ENCODE measurements at regions not wholly inside any gene's neighbourhood (a gene's known extent, or its start where the extent isn't known, plus 50 kb on each side); places are given as distances from the start of the nearest gene placed in this dataset.

- POLR2A ChIA-PET = no interaction called here
- no peak overlapping the region for H3K27ac ChIP-seq (ENCODE audit: low read length)
- no peak for DNase-seq (ENCODE audit: low read depth, low spot score)
- no peaks in the 10 kb centered on the region for H3K9me3 ChIP-seq (ENCODE audit: control insufficient read depth, insufficient read depth, low read depth, low read length)
- TF ChIP-seq TCF7L2 (IDR thresholded peaks at IDR 0.05; ENCODE audit: low read depth, low read length) (no peak), POLR2AphosphoS5 (IDR thresholded peaks at IDR 0.05; ENCODE audit: low read depth, low read length) (no peak), SIN3A (IDR thresholded peaks at IDR 0.05; ENCODE audit: borderline replicate concordance, insufficient read depth, low read depth, low read length) (no peak), CTCF (IDR thresholded peaks at IDR 0.05) (no peak), REST (IDR thresholded peaks at IDR 0.05; ENCODE audit: insufficient read depth in 1 of 2, low read depth in 2 of 2, low read length in 1 of 2) (no peak)
- H3K4me1 ChIP-seq (ENCODE audit: control insufficient read depth, insufficient read depth, low read length) = no peaks in the 10 kb centered on the region
- no TSS peak for BruUV-seq (replicated peaks)
- ATAC-seq = no peak
- intact Hi-C loops (cut with micrococcal nuclease; ENCODE audit: unreplicated experiment) = no loop called here
- H3K4me3 ChIP-seq (ENCODE audit: low read depth in 2 of 2, low read length in 2 of 2) = no peak overlapping the region
- H3K27me3 ChIP-seq (ENCODE audit: control insufficient read depth, insufficient read depth, low read length) = no peaks in the 10 kb centered on the region; the same call in 1 of the 2 replicates
- CTCF ChIA-PET = no interaction called here
- H3K36me3 ChIP-seq (ENCODE audit: control insufficient read depth, insufficient read depth, low read length) = no peaks in the 10 kb centered on the region
- in situ Hi-C loops (cut with HindIII; ENCODE audit: low pct_unique_long_range_greater_than_20kb, low sequenced_read_pairs) = no loop called here
Measured at GRCh38 chr18:47547539-47548202, 296.2 kb upstream of the SKOR2 start.

- H3K27me3 ChIP-seq (ENCODE audit: control insufficient read depth, insufficient read depth, low read length) = no peaks in the 10 kb centered on the region; the same call in 1 of the 2 replicates
- H3K4me3 ChIP-seq (ENCODE audit: low read depth in 2 of 2, low read length in 2 of 2) = no peak overlapping the region
- no peaks in the 10 kb centered on the region for H3K36me3 ChIP-seq (ENCODE audit: control insufficient read depth, insufficient read depth, low read length)
- no peak for DNase-seq (ENCODE audit: low read depth, low spot score)
- no peaks in the 10 kb centered on the region for H3K4me1 ChIP-seq (ENCODE audit: control insufficient read depth, insufficient read depth, low read length)
- TF ChIP-seq REST (IDR thresholded peaks at IDR 0.05; ENCODE audit: insufficient read depth in 1 of 2, low read depth in 2 of 2, low read length in 1 of 2) = no peak
- TF ChIP-seq SIN3A (IDR thresholded peaks at IDR 0.05; ENCODE audit: borderline replicate concordance, insufficient read depth, low read depth, low read length) = no peak
- no peak for TF ChIP-seq TCF7L2 (IDR thresholded peaks at IDR 0.05; ENCODE audit: low read depth, low read length)
- TF ChIP-seq CTCF (IDR thresholded peaks at IDR 0.05) = no peak
- TF ChIP-seq POLR2AphosphoS5 (IDR thresholded peaks at IDR 0.05; ENCODE audit: low read depth, low read length) = no peak
- ChIA-PET POLR2A (no interaction called here), CTCF (no interaction called here)
- no TSS peak for BruUV-seq (replicated peaks)
- in situ Hi-C loops (cut with HindIII; ENCODE audit: low pct_unique_long_range_greater_than_20kb, low sequenced_read_pairs) = no loop called here
- no peaks in the 10 kb centered on the region for H3K9me3 ChIP-seq (ENCODE audit: control insufficient read depth, insufficient read depth, low read depth, low read length)
- H3K27ac ChIP-seq (ENCODE audit: low read length) = no peak overlapping the region
- intact Hi-C loops (cut with micrococcal nuclease; ENCODE audit: unreplicated experiment) = no loop called here
- no peak for ATAC-seq
Measured at GRCh38 chr18:47545613-47546012, 294.2 kb upstream of the SKOR2 start.

All from Panc1 (cell line).